Esophagus (tissue), 2 donors: ENCODE measurements at regions not wholly inside any gene's neighbourhood (a gene's known extent, or its start where the extent isn't known, plus 50 kb on each side); places are given as distances from the start of the nearest gene placed in this dataset.

Source experiments
- H3K27ac ChIP-seq, 2 donors: one replicate each; pipeline ENCODE4 v1.5.1; 2013; ENCODE audit warnings: low read depth in 2 of 2, mild to moderate bottlenecking in 2 of 2, inconsistent platforms in 1 of 2, low read length in 1 of 2, moderate library complexity in 1 of 2
- H3K27me3 ChIP-seq, 2 donors: one replicate each; pipeline ENCODE4 v1.6.1; 2013; ENCODE audit warnings: low read length in 2 of 2, control low read depth in 1 of 2, mild to moderate bottlenecking in 1 of 2; ENCODE audit not compliant: insufficient read depth in 2 of 2, control insufficient read depth in 1 of 2
- H3K36me3 ChIP-seq, 2 donors: one replicate each; pipeline ENCODE4 v1.6.1; 2013; ENCODE audit warnings: low read length in 1 of 2; ENCODE audit not compliant: control insufficient read depth in 2 of 2, insufficient read depth in 2 of 2
- H3K4me1 ChIP-seq, 2 donors: one replicate each; pipeline ENCODE4 v1.6.1; 2013; ENCODE audit warnings: low read length in 1 of 2; ENCODE audit not compliant: control insufficient read depth in 2 of 2, insufficient read depth in 2 of 2
- H3K4me3 ChIP-seq, 2 donors: one replicate each; pipeline ENCODE4 v1.5.1; 2013; ENCODE audit warnings: low read length in 2 of 2, mild to moderate bottlenecking in 2 of 2, low read depth in 1 of 2, moderate library complexity in 1 of 2
- H3K9me3 ChIP-seq, 2 donors: one replicate each; pipeline ENCODE4 v1.6.1; 2013; ENCODE audit warnings: mild to moderate bottlenecking in 2 of 2, low read depth in 1 of 2, low read length in 1 of 2, moderate library complexity in 1 of 2; ENCODE audit not compliant: control insufficient read depth in 2 of 2, insufficient read depth in 1 of 2
- WGBS, 2 donors: extraction: QIAGEN DNeasy Blood & Tissue Kit; methylation state at CpG; one replicate each; pipeline ENCODE4 v1.1.7; 2013; 5-methylcytosine and 5-hydroxymethylcytosine counted together
- donor health status: healthy with polysubstance abuse.
- donor health status: Bipolar disorder and iron deficiency.

DNA sequence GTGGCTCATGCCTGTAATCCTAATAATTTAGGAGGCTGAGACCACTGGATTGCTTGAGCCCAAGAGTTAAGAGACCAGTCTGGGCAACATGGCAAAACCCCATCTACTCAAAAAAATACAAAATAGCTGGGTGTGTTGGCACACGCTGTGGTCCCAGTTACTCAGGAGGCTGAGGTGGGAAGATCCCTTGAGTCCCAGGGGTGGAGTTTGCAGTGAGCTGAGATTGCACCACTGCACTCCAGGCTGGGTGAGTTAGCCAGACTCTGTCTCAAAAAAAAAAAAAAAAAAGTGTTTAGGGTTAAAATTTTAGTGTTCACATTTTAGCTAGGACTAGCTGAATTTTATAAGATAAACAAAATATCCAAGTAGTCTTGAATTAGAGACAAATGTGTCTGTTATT is 1340.1 kb upstream of the EPHA6 start:
- Histone ChIP-seq H3K4me3 (no peak overlapping the region), H3K4me1 (no peaks in the 10 kb centered on the region), H3K27me3 (no peaks in the 10 kb centered on the region), H3K27ac (no peak overlapping the region), H3K36me3 (no peaks in the 10 kb centered on the region), H3K9me3 (no peaks in the 10 kb centered on the region)
- 71 to 82% methylated on average over 1 of the region's 1 CpG for WGBS, 2 donors

DNA sequence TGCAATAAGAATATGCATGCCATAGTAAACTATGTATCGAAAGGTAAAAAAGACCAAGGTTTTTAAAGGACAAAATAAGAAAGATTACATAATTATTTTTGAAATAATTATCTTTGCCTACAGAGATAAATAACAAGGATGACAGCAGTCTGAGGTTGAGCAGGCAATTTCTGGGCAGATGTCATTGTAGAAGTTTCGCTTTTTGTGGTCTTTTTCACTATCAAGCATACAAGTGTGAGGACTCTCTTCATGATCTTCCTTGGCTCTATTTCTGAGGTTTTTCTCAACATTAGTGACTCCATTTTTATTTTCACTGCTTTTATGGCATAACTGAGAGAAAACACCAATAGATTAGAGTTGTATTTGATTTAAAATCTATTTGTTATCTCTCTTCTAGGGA is 1337.9 kb upstream of the EPHA6 start:
- 86 to 88% methylated on average over 2 of the region's 2 CpGs for WGBS, 2 donors
- Histone ChIP-seq H3K4me1 (no peaks in the 10 kb centered on the region), H3K36me3 (no peaks in the 10 kb centered on the region), H3K27me3 (no peaks in the 10 kb centered on the region), H3K9me3 (no peaks in the 10 kb centered on the region), H3K4me3 (no peak overlapping the region), H3K27ac (no peak overlapping the region)

DNA sequence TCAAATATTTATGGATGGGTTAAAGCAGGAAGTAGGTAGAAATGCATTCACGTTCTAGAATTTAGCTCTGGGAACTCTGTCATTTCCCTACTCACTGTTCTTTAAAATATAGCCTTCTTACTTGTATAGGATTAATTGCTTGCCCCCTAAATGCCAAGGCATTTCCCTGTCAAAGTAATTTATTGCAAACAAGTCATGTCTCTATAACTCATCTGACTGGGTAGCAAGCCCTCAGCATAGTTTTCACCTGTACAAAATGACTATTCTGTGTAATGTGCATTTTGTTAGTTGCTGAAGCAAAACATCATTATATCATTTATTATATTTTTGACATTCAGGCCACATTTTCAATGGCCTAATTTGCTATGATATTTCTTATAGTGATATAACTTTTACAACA is 1308.2 kb upstream of the EPHA6 start:
- H3K27me3 ChIP-seq = no peaks in the 10 kb centered on the region
- no peak overlapping the region for H3K27ac ChIP-seq
- H3K36me3 ChIP-seq = no peaks in the 10 kb centered on the region
- 24 to 41% methylated on average over 1 of the region's 1 CpG for WGBS, 2 donors
- no peak overlapping the region for H3K4me3 ChIP-seq
- H3K9me3 ChIP-seq = peaks cover 0 to 3% of the 10 kb centered on the region in 2 donors
- no peaks in the 10 kb centered on the region for H3K4me1 ChIP-seq

DNA sequence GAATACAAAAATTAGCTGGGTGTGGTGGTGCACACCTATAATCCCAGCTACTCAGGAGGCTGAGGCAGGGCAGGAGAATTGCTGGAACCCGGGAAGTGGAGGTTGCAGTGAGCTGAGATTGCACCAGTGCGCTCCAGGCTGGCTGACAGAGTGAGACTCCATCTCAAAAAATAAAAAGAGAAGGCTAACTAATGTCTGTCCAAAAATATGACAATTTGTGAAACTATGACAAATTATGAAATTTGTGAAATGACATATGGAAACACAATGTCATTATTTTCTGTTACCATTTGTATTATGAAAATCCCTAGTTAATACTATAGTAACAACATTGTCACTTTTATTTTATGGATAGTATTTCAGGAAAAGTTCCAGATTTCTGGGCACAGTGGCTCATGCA is 1306.3 kb upstream of the EPHA6 start:
- Histone ChIP-seq H3K9me3 (peaks cover 0 to 3% of the 10 kb centered on the region in 2 donors), H3K27me3 (no peaks in the 10 kb centered on the region), H3K4me3 (no peak overlapping the region), H3K27ac (no peak overlapping the region), H3K4me1 (no peaks in the 10 kb centered on the region), H3K36me3 (no peaks in the 10 kb centered on the region)
- WGBS, 2 donors = 86 to 88% methylated on average over 2 of the region's 2 CpGs

DNA sequence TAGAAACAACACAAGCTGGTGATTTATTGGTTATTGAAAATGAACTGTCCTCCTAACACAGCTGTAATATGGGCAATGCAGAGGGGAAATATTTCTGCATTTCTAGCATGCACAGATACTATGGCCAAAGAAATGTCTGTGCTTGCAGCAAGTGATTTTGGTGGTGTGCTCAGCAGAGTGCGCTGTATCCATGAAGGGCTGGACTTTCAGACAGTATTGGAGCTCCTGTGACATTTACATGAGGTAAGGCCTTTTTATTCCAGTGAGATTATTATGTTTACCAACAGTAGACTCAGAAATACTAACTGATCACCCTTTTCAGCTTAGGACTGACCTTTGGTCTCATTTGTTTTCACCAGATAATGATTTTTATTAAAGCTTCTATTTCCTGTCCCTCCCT is 1302.6 kb upstream of the EPHA6 start:
- Histone ChIP-seq H3K4me1 (no peaks in the 10 kb centered on the region), H3K36me3 (no peaks in the 10 kb centered on the region), H3K4me3 (no peak overlapping the region), H3K27ac (no peak overlapping the region), H3K27me3 (no peaks in the 10 kb centered on the region), H3K9me3 (peaks cover 0 to 3% of the 10 kb centered on the region in 2 donors)
- 76 to 83% methylated on average over 1 of the region's 1 CpG for WGBS, 2 donors

DNA sequence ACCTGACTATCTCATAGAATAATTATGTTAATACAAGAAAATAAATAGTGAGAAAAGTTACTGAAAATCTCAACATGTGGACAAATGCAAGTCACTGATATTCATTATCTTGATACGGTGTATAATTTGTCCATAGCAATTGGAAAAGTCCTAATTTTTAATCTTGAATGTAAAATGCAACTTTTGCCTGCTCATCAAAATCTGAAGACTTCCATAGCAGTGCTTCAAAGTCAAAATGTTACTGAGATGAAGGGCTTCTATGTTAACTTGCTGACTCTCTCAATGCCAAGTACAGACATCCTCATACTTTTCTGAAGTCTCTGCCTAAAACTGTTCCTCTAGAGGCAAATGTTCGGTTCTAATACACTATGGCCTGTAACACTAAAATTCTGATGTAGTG is 1300.1 kb upstream of the EPHA6 start:
- WGBS, 2 donors = 86 to 91% methylated on average over 2 of the region's 2 CpGs
- Histone ChIP-seq H3K4me1 (no peaks in the 10 kb centered on the region), H3K4me3 (no peak overlapping the region), H3K36me3 (no peaks in the 10 kb centered on the region), H3K9me3 (peaks cover 0 to 3% of the 10 kb centered on the region in 2 donors), H3K27ac (no peak overlapping the region), H3K27me3 (no peaks in the 10 kb centered on the region)

DNA sequence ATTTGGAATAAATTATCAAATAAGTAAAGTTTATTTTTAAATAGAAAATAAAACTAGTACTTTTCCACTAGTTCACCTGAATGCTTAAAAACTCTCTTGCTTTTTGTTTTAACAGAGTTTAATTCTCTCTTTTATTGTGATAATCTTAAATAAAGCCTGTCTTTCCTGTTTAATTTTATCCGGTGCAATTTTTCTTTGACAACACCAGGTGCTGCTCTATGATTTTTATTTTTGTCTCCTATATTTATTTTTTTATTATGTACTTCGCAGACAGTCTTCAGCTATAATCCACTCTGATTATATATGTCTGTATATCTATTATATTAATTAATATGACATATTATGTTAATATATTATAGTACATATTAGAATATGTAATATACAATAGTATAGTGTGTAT is 1293.0 kb upstream of the EPHA6 start:
- Histone ChIP-seq H3K36me3 (no peaks in the 10 kb centered on the region), H3K4me1 (no peaks in the 10 kb centered on the region), H3K27ac (no peak overlapping the region), H3K9me3 (peaks cover 0 to 2% of the 10 kb centered on the region in 2 donors), H3K4me3 (no peak overlapping the region), H3K27me3 (no peaks in the 10 kb centered on the region)
- 54 to 62% methylated on average over 2 of the region's 2 CpGs for WGBS, 2 donors

DNA sequence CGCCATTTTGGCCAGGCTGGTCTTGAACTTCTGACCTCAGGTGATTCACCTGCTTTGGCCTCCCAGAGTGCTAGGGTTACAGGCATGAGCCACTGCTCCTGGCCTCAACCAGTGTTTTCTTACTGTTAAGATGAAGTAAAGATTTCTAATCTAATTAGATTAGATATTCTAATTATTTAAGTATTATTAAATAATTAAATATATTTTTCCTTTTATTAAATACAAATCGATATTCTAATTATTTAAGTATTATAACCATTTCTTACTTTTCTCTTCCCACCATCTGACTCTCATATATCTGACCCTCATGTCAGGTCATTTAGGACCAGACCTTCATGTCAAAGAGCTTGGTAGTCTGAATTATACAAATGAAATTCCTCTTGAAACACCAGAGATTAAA is 1291.9 kb upstream of the EPHA6 start:
- H3K4me3 ChIP-seq = no peak overlapping the region
- H3K36me3 ChIP-seq = no peaks in the 10 kb centered on the region
- no peaks in the 10 kb centered on the region for H3K4me1 ChIP-seq
- H3K27me3 ChIP-seq = no peaks in the 10 kb centered on the region
- 87 to 90% methylated on average over 2 of the region's 2 CpGs for WGBS, 2 donors
- peaks cover 0 to 2% of the 10 kb centered on the region in 2 donors for H3K9me3 ChIP-seq
- H3K27ac ChIP-seq = no peak overlapping the region

DNA sequence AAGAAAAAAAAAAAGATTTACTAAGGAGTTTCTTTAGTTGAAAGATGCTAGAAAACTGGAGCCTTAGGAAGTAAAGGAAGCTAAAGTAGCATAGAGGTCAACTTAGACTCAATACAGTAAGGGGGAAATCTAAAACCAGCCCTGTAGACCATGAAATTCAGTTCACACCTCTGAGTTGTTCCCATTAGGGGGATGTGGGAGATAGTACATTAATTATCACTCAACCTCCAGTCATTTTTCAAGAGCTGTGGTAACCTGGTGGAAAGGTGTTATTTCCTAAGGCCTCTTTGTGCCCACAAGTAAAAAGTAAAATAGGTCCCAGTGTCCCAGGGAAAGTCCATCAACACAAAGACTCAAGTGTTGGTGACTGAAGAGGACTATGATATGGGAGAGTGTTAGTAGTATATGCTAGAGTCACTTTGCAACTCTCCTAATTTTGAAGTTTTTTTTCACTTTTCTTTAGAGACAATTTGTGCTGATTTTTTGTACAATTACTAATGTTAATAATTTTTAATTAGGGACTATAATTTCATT is 1274.4 kb upstream of the EPHA6 start:
- Histone ChIP-seq H3K27ac (no peak overlapping the region), H3K9me3 (peaks cover 0 to 2% of the 10 kb centered on the region in 2 donors), H3K27me3 (no peaks in the 10 kb centered on the region), H3K36me3 (no peaks in the 10 kb centered on the region), H3K4me3 (no peak overlapping the region), H3K4me1 (no peaks in the 10 kb centered on the region)

DNA sequence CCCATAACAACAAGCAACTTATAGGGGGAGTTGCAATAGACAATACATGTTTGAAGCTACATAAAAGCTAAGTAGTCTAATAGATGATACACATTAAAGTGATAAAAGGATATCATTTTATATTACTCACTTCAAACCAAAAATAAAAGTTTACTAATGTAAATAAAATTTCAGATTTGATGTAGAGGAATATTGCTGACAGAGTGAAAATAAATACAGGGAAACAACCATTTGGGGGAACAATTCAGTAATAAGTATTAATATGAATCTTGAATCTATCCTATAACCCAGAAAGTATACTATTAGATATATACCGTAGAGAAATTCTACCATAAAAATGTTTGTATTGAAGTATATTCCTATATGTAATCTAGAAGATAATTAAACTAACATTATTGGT is 1248.9 kb upstream of the EPHA6 start:
- H3K27ac ChIP-seq = no peak overlapping the region
- WGBS, 2 donors = 95 to 97% methylated on average over 1 of the region's 1 CpG
- H3K4me3 ChIP-seq = no peak overlapping the region
- no peaks in the 10 kb centered on the region for H3K36me3 ChIP-seq
- H3K9me3 ChIP-seq = peaks cover 0 to 2% of the 10 kb centered on the region in 2 donors
- H3K4me1 ChIP-seq = no peaks in the 10 kb centered on the region
- H3K27me3 ChIP-seq = no peaks in the 10 kb centered on the region
